ENCODE measurements at regions not wholly inside any gene's neighbourhood (a gene's known extent, or its start where the extent isn't known, plus 50 kb on each side); places are given as distances from the start of the nearest gene placed in this dataset.

- H3K4me3 ChIP-seq (ENCODE audit: control insufficient read depth, low read depth, low read length), result no peak overlapping the region
- no peak for TF ChIP-seq CTCF (conservative IDR thresholded peaks at IDR 0.05; ENCODE audit: control insufficient read depth, insufficient read depth, low read depth, low read length)
- no peak for DNase-seq (ENCODE audit: low read depth)
These were observed 1012.3 kb downstream of the TUSC7 start for GRCh38 chr3:117721866-117722265.

GRCh38 chr3:117722856-117723255 is 1013.3 kb downstream of the TUSC7 start:
- TF ChIP-seq CTCF (conservative IDR thresholded peaks at IDR 0.05; ENCODE audit: control insufficient read depth, insufficient read depth, low read depth, low read length), result no peak
- no peak for DNase-seq (ENCODE audit: low read depth)
- no peak overlapping the region for H3K4me3 ChIP-seq (ENCODE audit: control insufficient read depth, low read depth, low read length)

- no peak for TF ChIP-seq CTCF (conservative IDR thresholded peaks at IDR 0.05; ENCODE audit: control insufficient read depth, insufficient read depth, low read depth, low read length)
- DNase-seq (ENCODE audit: low read depth), result no peak
- H3K4me3 ChIP-seq (ENCODE audit: control insufficient read depth, low read depth, low read length), result no peak overlapping the region
These were observed 1014.2 kb downstream of the TUSC7 start for GRCh38 chr3:117723825-117724224.

GRCh38 chr3:117725314-117725713 is 1015.7 kb downstream of the TUSC7 start:
- H3K4me3 ChIP-seq (ENCODE audit: control insufficient read depth, low read depth, low read length), result no peak overlapping the region
- no peak for DNase-seq (ENCODE audit: low read depth)
- no peak for TF ChIP-seq CTCF (conservative IDR thresholded peaks at IDR 0.05; ENCODE audit: control insufficient read depth, insufficient read depth, low read depth, low read length)

- no peak overlapping the region for H3K4me3 ChIP-seq (ENCODE audit: control insufficient read depth, low read depth, low read length)
- no peak for DNase-seq (ENCODE audit: low read depth)
- no peak for TF ChIP-seq CTCF (conservative IDR thresholded peaks at IDR 0.05; ENCODE audit: control insufficient read depth, insufficient read depth, low read depth, low read length)
These were observed 1017.2 kb downstream of the TUSC7 start for GRCh38 chr3:117726776-117727175.

GRCh38 chr3:117728226-117728625 is 1018.6 kb downstream of the TUSC7 start:
- no peak for DNase-seq (ENCODE audit: low read depth)
- no peak for TF ChIP-seq CTCF (conservative IDR thresholded peaks at IDR 0.05; ENCODE audit: control insufficient read depth, insufficient read depth, low read depth, low read length)
- H3K4me3 ChIP-seq (ENCODE audit: control insufficient read depth, low read depth, low read length), result no peak overlapping the region

- no peak for TF ChIP-seq CTCF (conservative IDR thresholded peaks at IDR 0.05; ENCODE audit: control insufficient read depth, insufficient read depth, low read depth, low read length)
- no peak overlapping the region for H3K4me3 ChIP-seq (ENCODE audit: control insufficient read depth, low read depth, low read length)
- peak; percentile 43 for DNase-seq (ENCODE audit: low read depth)
These were observed 1024.9 kb downstream of the TUSC7 start for GRCh38 chr3:117734496-117734895.

Measured in fibroblast of mammary gland (primary cell).